ENCODE measurements at regions not wholly inside any gene's neighbourhood (a gene's known extent, or its start where the extent isn't known, plus 50 kb on each side); places are given as distances from the start of the nearest gene placed in this dataset.

DNA sequence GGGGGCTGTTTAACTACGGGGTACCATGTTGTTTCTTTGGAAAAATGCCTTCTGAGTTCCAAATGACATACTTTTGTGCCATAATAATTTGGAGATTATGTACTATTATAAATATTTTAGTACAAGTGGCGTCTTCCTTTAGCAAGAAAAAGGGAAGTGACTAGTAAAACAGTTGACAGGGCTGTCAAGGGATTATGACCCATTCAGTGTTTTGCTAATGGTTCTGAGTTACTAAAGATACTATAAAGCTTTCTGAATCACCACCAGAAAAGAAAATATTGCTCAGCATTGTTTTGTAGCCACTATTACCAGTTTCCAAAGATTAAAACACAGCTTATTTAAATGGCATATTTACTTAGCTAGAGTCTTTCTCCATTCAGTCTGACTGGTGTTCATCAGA is 334.9 kb downstream of the SNAPC1 start:
- TF ChIP-seq, protein P1, sequence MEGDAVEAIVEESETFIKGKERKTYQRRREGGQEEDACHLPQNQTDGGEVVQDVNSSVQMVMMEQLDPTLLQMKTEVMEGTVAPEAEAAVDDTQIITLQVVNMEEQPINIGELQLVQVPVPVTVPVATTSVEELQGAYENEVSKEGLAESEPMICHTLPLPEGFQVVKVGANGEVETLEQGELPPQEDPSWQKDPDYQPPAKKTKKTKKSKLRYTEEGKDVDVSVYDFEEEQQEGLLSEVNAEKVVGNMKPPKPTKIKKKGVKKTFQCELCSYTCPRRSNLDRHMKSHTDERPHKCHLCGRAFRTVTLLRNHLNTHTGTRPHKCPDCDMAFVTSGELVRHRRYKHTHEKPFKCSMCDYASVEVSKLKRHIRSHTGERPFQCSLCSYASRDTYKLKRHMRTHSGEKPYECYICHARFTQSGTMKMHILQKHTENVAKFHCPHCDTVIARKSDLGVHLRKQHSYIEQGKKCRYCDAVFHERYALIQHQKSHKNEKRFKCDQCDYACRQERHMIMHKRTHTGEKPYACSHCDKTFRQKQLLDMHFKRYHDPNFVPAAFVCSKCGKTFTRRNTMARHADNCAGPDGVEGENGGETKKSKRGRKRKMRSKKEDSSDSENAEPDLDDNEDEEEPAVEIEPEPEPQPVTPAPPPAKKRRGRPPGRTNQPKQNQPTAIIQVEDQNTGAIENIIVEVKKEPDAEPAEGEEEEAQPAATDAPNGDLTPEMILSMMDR (IDR thresholded peaks at IDR 0.05; ENCODE audit: insufficient read depth, missing control alignments) = no peak
- FAIRE-seq (no peak), DNase-seq (ENCODE audit: insufficient read length, low spot score) (no peak)

DNA sequence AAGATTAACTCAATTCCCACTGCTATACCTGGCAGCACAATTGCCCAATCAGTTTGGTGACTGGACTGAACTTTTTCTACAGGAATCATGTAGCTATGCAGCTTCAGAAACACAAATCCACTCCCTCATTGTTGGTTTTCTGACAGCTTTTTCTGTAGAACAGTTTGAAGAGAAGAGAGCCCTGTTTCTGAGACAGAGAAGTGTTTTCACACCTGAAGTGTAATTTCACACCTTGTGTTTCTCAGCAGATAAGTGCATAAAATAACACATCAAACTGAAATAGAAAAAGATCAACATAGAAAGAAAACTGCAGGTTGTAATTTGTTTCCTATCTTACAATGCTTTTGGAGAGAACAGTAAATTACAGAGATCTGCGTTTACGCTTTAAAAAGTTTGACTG is 335.6 kb downstream of the SNAPC1 start:
- no peak for FAIRE-seq
- TF ChIP-seq, protein P1 (IDR thresholded peaks at IDR 0.05; ENCODE audit: insufficient read depth, missing control alignments) = no peak
- no peak for DNase-seq (ENCODE audit: insufficient read length, low spot score)

DNA sequence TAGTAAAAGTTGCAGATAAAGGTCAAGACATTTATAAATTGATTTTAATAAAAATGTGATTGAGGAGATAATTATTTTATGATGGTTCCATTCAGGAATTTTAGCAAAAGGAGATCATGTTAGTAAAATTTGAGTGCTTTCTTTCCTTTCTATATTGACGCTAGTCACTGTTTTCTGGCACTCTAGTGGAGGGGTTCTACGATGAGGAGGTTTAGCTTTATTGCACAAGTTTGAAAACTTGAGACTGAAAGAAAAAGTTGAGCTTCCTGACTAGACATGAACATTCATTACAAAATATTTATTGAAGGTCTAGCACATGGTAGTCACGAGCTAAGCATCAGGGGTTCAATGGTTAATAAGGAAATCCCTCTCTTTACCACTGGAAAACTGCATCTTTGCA is 336.1 kb downstream of the SNAPC1 start:
- FAIRE-seq = no peak
- TF ChIP-seq, protein P1 (IDR thresholded peaks at IDR 0.05; ENCODE audit: insufficient read depth, missing control alignments) = no peak
- DNase-seq (ENCODE audit: insufficient read length, low spot score) = no peak

DNA sequence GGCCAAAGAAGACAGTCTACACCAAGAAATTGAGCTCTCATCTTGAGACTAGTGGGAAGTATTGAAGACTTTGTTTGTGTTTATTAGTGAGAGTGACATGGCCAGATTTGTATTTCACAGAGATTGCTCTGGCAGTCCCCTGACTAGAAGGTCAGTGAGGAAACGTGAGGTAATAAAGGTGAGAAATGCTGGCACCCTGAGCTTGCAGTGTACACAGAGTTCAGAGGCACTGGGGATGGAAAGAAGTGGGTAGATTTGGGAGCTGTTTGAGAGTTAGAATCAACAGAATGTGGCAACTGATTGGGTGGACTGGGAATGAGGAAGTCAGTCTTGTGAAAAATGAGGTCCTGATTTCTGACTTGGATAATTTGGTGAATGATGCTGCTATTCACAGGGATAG is 336.9 kb downstream of the SNAPC1 start:
- FAIRE-seq (no peak), DNase-seq (ENCODE audit: insufficient read length, low spot score) (no peak)
- TF ChIP-seq, protein P1 (IDR thresholded peaks at IDR 0.05; ENCODE audit: insufficient read depth, missing control alignments) = no peak

DNA sequence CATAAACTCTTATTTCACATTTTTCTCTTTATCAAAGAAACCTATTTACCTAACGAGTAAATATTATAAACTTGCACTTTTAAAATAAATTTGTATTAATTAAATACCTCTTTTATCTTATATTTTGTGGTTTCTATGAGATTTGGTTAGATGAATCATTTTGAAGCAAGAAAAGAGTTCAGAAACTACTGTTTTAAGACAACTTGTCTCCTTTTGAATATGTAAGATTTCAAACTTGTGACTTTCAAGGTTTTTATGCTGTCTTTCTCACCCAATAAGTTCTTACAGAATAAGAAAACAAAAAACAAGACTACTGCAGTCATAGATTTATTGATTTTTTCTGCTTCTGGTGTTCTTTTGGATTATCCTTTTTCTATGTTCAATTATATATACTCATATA is 339.0 kb downstream of the SNAPC1 start:
- DNase-seq (ENCODE audit: insufficient read length, low spot score) = no peak
- no peak for FAIRE-seq
- TF ChIP-seq, protein P1 (IDR thresholded peaks at IDR 0.05; ENCODE audit: insufficient read depth, missing control alignments) = no peak

DNA sequence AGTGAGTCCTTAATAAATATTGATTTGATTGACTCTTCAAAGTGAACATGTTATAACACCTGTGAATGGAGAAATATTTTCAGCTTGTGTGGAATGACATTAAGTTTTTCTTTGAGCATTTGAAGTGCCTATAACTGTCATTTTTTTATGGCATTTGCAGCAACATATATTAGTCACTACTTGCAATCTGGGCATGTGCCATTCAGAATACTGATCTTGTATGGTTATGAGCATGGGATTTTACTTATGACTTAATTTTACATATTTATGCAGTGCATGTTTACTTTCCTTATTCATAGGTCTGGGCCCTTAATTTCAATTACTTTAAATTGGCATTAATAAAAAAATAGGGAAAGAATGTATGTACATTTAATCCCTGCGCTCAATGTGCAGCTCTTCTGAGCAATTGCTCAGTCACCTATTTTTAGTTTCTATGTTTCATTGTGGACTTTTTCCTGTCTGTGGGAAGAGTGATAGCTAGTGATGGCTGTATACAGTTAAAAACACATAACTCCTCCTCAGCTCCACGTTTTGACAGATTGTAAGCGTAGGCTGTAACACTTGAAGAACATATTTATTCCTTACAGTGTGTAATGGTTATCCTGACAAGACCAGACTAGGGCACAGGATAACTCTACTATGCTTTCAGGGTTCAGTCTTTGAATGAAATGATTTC is 339.6 kb downstream of the SNAPC1 start:
- FAIRE-seq (no peak), DNase-seq (ENCODE audit: insufficient read length, low spot score) (no peak)
- TF ChIP-seq, protein P1 (IDR thresholded peaks at IDR 0.05; ENCODE audit: insufficient read depth, missing control alignments) = no peak

DNA sequence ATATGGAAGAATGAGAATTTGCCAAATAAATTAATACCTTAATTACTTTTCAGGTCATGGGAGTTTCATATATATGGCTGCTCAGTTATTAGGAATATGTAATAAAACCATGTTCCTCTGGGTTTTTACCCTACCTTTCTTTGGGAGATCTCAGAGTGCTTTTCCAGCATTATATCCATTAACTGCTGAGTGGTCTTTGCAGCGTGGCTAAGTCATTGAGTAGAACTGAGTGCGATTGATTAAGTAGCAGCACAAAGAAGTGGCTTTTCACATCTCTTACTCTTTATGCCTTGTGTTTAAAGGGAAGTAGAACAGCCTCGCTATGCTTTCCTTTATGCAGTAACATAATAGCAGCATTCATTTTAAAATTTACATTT is 340.1 kb downstream of the SNAPC1 start:
- TF ChIP-seq, protein P1 (IDR thresholded peaks at IDR 0.05; ENCODE audit: insufficient read depth, missing control alignments) = no peak
- DNase-seq (ENCODE audit: insufficient read length, low spot score) (no peak), FAIRE-seq (no peak)
